Muscle of back (tissue), 3 donors: ENCODE measurements at regions not wholly inside any gene's neighbourhood (a gene's known extent, or its start where the extent isn't known, plus 50 kb on each side); places are given as distances from the start of the nearest gene placed in this dataset.
A peak's percentile ranks its signal among the peaks of the same experiment; 100 is the strongest.

Experiments
- DNase-seq, 3 donors: peaks; one replicate each; pipeline versions ENCODE4 v3.0.0 to v3.0.0-alpha.2; 2013

DNA sequence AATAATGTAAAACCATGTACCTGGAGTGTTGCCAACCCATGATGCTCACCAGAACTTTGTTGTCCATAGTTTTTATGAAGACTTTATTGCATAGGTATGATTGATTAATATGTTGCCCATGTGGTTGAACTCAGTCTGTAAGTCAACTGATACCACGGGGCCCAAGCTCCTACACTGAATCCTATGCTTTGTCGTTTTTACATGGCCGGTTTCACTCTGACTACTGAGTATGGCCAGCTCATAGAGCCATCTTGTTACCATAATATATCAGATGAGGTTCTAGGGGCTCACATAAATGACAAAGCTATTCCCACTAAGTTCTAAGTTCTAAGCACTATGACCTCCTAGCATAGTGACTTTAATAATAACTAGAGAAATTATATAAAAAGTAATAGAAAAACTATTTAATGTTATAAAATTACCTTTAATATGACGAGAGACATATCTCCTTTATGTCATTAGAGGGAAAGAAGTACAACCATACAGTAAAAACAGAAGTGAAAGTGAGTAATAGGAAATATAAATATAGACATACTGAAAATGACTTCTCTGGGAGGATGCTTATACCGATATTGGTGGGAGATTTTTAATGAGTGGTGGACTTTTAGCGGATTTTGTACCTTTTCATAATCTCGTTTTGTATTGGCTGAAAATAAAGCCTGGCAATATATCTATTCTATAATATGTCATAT lies 983.4 kb upstream of the PRMT6 start:
- DNase-seq = no peak

DNA sequence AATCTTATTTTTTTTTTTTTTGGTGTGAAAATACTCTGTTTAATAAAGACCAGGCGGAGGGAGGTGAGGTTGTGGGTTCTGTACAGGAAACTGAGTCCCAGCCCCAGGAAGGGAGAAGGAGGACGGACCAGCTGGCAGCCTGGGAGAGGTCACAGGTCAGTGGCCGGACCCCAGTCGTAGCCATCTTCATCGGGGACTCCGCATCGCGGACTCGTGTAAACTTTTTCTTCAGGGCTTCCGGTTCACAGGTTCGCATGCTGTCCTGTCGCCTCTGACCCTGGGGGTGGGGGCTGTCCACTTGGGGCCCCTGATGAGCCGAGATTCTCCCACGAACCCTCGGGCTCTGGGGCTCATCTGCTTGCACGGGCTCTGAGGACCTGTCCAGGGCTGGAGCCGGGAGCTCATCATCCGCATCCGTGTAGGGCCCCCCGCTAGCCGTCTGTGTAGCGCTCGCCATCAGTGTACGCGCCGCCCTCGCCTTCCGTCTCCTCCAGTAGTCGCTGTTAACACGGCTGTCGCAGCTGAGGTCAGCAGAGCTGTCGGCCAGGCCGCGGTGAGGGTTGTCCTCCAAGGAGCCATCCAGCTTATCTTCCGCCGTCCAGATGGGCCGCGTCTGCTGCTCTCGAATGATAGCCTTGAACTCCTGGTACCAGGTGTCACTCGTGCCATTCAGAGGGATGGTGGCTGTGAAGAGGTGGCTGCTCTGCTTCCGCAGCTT lies 975.7 kb upstream of the PRMT6 start:
- DNase-seq = peak in 1 of 3 donors; percentile 18

DNA sequence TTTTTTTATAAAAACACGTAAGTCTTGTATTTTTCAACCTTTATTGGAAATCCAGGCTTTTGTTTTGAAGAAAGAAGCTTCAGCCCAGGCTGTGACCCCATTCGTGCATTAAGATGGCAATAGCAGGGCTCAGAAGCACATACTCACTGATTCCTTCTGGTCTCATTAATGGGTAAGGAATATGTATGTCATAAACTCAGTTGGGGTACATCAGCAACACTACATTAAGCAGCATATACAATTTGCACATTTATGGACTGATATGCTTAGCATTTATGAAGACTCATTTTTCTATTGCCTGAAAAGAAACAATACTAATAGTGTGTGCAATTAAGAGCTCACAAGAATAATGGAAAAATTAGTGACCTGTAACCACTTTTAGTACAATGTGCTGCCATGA lies 945.4 kb upstream of the PRMT6 start:
- no peak for DNase-seq

DNA sequence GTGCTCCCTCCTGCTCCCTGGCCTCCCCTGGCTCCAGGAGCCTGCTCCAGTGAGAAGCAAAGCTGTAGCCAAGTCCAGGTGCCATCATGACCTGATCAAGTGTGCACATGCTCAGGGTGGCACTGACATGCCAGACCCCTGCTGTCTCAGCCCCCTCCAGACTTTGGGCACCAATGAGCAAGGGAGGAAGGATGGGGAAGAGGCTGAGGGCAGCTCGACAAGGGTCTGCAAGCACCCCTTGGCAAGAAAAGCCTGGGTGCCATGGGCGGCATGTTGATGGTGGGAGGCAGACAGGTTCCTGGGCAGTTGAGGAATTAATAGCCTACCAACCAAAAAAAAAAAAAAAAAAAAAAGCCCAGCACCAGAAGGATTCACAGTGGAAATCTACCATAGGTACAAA lies 942.6 kb upstream of the PRMT6 start:
- no peak for DNase-seq

DNA sequence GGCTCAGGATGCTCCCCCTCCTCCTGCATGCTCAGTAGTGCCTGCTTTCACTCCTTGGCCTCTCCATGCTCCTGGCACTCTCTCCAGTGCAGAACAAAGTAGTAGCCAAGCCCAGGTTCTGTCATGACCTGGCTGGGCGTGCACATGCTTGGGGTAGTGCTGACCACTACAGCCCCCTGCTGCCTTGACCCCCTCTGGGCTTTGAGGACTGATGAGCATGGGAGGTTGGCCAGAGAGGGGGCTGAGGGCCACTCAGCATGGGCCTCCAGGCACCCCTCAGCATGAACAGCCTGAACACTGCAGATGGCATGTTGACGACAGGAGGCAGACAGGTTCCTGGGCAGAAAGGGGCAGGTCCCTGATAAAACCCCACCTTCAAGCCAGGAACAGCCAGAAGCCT lies 935.7 kb upstream of the PRMT6 start:
- no peak for DNase-seq

DNA sequence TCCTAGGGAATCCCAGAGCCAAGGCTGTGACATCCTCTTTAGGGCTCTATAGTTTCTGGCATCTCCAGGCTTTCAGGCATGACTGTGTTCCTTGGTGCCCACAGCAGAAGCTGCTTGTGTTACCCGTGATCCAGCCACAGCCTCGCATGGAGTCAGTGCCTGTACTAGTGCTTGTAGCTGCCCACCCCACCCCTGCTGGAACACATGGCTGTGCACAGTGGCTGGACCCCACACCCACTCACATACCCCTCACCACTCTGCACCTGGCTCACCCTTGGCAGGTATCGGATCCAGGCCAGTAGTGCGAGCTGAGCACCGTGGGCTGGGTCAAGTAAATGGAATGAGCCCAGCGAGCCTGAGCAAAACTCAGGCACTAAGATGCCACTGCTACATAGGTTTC lies 934.7 kb upstream of the PRMT6 start:
- no peak for DNase-seq

DNA sequence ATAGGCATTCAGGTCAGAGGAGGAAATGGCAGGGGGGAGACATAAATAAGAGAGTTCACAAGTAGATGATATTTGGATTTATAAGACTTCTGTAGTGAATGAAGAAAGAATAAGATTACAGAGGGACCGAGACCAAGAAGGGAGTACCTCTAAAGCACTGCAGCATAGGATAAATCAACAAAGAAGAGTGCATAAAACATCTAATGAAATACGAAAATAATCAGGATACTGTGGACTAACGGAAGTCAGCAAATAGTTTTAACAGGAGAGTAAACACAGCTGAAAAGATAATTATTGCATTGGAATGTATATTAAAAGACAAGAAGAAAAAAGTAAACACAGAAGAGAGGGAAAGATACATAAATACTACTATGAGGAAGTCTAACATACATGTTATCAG lies 921.9 kb upstream of the PRMT6 start:
- DNase-seq = no peak

DNA sequence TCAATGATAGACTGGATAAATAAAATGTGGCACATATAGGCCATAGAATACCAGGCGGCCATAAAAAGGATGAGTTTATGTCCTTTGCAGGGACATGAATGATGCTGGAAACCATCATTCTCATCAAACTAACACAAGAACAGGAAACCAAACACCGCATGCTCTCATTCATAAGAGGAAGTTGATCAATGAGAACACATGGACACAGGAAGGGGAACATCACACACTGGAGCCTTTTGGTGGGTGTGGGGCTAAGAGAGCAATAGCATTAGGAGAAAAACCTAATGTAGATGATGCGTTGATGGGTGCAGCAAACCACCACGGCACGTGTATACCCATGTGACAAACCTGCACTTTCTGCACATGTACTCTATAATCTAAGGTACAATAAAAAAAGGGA lies 883.4 kb upstream of the PRMT6 start:
- no peak for DNase-seq

DNA sequence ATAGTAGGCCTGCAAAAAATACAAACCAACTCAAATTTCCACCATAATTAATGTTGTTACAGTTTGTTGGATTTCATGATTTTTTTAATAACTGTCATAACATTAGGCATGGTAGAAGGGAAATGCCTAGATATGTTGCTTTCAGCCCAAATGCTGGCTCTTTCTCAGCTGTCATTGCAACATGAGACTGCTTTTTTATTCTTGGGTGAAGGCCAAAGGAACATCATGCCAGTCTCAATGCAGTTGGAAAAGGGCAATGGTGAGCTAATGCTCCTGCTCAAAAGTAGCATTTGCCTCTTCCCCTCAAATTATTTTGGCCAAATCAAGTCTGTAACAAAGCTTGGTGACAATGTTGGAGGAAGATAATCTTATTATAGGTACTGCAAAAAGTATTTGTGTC lies 877.7 kb upstream of the PRMT6 start:
- DNase-seq = peak; percentile 3 to 25 (median 18)

DNA sequence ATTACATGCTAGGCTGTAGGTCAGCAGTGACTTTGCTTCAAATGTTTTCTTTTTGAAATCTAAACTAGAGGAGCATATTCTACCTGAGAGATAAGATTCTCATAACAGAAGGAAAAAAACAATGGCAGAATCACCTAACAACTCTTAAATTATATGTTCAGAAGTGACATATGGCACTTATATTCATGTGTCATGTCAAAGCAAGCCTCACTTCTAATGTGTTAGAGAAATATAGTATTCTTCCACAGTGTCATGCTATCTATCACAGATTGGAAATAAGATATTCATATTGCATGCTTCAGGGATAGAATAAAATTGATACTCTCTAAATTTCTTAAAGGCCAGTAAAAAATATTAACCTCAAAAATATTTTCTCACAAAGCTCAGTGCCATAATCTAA lies 874.6 kb upstream of the PRMT6 start:
- no peak for DNase-seq

DNA sequence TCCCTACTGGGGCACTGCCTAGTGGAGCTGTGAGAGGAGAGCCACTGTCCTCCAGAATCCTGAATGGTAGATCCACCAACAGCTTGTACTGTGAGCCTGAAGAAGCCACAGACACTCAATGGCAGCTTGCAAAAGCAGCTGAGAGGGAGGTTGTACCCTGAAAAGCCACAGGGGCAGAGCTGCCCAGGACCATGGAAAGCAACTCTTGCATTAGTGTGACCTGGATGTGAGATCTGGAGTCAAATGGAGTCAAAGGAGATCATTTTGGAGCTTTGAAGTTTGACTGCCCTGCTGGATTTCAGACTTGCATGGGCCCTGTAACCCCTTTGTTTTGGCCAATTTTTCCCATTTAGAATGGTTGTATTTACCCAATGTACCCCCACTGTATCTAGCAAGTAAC lies 871.4 kb upstream of the PRMT6 start:
- DNase-seq = no peak

DNA sequence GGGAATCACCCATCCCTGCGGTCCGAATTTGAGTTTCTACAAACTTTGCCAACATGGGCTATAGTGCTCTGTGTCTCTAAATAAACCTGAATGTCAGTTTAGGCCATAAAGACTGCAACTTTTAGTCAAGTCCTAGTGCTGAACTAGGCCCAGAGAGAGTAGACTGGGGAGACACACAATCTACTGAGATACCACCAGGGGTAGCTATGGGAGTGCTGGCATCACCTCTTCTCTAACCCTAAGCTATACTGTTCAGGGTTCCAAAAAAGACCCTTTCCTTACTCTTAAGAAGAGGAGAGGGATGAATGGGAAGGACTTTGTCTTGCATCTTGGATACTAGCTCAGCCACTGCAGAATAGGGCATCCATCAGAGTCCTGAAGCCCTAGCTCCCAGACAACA lies 866.7 kb upstream of the PRMT6 start:
- DNase-seq = no peak

DNA sequence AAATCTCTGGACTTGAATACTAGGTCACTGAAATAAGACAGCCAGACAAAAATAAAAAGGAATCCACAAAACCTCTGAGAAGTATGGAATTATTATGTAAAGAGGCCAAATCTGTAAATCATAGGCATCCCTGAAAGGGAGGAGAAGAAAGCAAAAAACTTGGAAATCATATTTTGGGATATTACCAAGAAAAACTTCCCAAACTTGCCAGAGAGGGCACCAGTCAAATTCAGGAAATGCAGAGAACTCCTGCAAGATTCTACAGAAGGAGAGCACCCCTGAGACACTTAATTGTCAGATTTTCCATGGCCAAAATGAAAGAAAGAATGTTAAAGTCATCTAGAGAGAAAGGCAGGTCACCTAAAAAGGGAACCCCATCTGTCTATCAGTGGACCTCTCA lies 862.3 kb upstream of the PRMT6 start:
- DNase-seq = no peak

DNA sequence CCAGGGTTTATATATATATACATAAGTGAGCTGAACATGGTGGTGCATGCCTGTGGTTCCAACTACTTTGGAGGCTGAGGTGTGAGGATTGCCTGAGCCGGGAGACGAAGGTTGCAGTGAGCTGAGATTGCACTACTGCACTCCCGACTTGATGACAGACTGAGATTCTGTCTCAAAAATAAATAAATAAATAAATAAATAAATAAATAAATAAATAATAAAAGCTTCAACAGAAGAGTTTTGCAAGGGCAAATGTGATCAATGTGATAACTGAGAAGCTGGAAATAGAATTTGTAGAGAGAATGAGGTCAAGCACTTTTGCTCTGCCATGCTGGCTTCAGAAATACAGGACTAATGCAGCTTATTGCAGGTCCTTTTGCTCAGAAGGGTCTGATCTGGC lies 855.8 kb upstream of the PRMT6 start:
- DNase-seq = no peak

DNA sequence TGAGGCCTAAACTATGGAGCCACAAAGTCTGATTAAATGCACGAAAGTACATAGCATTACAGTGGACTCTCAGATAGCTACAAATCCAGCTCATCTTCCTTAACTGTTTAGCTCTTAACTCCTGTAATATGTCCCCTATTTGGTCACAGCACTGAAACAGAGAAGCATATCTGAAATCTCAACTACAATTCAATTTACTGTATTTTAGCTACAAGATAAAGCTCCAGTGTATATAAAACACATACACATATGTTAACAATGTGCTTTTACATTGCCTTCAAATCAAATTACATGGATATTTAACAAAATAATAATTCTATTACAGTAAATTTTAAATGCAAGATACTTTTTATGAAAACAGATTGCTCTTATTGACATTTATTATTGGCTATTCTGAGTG lies 849.3 kb upstream of the PRMT6 start:
- DNase-seq = no peak

DNA sequence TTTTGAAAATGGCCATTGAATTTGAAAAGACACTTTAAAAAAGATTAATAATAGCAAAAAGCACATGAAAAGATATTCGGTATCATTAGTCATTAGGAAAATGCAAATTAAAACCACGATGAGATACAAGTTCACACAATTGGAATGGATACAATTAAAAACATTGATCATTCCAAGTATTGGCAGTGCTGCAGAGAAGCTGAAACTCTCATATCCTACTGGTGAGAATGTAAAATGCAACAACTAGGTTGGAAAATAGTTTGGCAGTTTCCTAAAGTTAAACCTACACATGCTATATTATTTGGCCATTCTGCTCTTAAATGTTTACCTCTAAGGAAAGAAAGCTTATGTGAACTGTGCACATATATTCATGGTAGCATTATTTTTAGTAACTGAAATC lies 838.7 kb upstream of the PRMT6 start:
- peak in 1 of 3 donors; percentile 2 for DNase-seq

DNA sequence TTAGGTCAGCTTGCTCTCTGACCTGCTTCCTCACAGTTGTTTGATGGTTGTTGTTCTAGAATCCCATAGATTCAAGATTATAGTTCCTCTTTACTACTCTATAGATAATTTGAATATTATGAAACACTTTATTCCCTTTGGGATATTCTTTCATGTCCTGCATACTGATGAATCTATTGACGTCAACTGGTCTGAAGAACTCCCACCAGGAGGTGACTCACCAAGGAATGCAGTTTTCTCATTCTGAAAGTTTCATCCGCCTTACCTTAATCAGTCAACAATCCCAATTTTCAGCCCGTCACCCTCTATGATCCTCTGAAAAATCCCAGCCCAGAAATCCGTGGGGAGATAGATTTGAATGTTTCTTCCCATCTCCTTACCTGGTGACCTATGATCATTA lies 834.1 kb upstream of the PRMT6 start:
- peak in 1 of 3 donors; percentile 7 for DNase-seq

DNA sequence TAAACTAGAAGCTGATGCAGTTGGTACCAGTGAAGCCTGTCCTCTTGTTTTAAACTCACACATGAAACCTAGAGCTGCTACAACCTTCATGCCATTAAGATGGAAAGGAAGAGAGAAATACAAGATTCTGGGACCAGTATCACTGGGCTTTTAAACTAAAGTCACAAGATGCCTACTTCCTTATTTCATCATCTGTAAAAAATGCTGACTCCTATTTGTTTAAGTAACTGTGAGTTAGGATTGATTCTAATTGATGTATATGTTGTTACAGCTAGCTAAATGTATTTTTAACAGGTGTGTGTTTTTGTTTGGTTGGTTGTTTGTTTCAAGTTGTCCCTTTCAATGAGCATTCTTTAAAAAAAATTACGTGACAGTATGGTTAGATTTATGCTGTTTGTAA lies 833.3 kb upstream of the PRMT6 start:
- no peak for DNase-seq

DNA sequence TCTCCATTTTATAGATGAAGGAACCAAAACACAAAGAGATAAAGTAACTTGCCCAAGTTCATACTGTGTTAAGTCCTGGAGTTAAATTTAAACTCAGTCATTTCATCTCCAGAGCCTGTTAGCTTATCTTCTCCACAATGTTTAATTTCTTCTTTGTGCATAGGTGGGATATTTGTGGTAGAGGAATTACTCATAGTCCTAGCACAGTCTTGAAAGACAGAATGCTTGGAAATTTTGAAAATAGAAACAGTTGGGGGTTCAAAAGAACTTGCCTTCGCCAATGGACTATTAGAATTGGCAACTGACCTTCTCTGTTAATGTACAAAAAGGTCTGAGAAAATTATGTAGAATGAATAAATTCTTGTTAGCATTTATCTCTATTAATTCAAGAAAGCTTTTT lies 832.0 kb upstream of the PRMT6 start:
- no peak for DNase-seq

DNA sequence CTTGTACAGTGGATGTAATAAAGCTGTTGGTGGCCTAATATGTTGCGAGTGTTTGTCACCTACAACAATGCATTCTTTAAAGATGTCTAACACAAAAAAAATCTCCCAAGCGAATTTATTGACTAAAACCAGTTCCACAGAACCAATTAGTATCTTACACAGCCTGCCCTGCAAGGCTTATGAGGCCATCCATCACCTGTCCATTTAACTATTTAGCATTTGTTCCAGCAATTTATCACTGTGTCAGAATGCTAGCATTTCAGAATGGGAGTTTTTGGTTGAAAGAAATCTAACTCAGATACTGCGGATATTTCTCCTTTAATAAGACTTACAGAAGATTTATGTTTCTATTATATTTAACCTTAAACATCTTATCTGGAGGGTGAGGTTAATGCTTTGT lies 831.1 kb upstream of the PRMT6 start:
- no peak for DNase-seq

DNA sequence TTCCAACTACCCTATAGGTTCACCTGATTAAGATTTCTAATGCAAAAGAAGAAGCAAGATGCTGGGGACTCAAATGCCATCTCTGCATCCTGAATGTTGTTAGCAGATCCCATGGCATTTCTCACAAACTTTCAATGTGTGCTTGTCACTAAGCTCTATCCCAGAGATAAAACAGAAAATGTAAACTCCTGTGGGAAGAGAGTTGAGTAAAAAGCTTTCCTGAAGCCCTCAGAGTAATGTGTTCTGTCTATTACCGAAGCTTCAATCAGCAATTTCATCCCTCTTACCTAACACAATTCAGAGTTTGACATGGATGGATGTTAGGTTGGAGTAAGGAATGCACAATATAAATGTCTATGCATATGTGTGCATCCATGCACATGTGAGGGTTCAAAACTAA lies 829.9 kb upstream of the PRMT6 start:
- no peak for DNase-seq

DNA sequence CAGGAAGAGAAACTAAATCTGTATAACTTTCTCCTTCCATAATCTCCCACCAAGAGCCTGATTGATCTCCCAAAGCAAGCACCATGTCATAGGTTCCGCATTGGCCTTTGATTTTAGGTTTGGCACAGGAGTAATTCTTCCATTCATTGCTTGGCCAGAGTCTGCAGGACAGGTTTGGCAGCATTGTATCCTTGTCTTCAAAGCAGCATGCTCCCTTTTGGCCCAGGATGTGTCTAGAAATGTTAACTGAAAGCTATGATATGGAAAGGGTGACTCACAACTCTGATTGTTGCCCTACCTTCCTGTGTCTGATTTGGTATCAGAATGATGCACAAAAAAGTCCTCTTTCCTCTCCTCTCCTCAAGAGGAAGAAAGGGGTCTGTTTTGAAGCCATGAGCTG lies 824.3 kb upstream of the PRMT6 start:
- peak in 1 of 3 donors; percentile 2 for DNase-seq

DNA sequence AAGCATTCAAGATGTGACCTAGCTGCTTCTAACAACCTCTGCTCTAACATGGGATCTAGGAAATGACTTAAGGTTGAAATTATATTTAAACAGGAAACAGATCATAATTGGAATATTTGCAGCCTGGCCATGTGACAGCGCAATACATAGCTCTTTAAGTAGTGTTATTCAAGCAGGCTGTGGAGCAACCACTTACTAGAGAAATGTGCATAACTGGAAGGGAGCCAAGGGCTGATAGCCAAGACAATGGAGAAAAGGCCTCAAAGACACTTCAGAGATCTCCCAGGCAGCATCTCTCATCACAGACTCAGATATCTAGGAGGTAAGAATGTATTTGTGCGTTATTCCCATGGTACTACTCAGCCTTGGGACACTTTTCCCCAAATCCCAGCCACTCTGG lies 823.0 kb upstream of the PRMT6 start:
- DNase-seq = peak in 1 of 3 donors; percentile 25

DNA sequence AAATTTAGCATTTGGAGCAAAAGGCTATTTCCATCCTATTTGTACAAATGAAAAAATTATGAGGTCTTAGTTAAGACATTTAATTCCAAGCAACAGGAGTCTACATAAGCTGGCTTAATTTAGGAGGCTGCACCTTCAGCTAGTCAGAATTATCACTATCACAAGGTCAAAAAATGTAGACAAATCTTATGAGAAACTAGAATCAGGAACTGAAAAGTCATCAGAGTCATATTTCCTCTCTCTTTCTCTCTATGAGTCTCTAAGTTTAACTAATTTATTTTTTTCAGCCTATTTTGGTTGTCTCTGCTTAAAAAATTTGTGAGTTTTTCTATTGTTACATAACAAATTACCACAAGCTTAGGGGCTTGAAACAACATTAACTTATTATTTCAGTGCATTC lies 807.1 kb upstream of the PRMT6 start:
- no peak for DNase-seq
